ENCODE measurements at regions not wholly inside any gene's neighbourhood (a gene's known extent, or its start where the extent isn't known, plus 50 kb on each side); places are given as distances from the start of the nearest gene placed in this dataset.
A peak's percentile ranks its signal among the peaks of the same experiment; 100 is the strongest.

GRCh38 chr7:140231771-140232491, 55.1 kb upstream of the KDM7A start:
- DNase-seq (peak; percentile 51), ATAC-seq (peak; percentile 59)
- Histone ChIP-seq H3K27ac (ENCODE audit: low read length) (peak overlapping the region; percentile 10), H4K20me1 (ENCODE audit: low read length) (no peaks in the 10 kb centered on the region), H3K9me3 (ENCODE audit: low read length) (no peaks in the 10 kb centered on the region), H3K4me3 (ENCODE audit: low read length) (peak overlapping the region; percentile 72), H2AFZ (ENCODE audit: low read length) (peak overlapping the region; percentile 92), H3K79me2 (ENCODE audit: low read length) (no peaks in the 10 kb centered on the region), H3K27me3 (ENCODE audit: low read length) (no peaks in the 10 kb centered on the region), H3K9me2 (replicated peaks; ENCODE audit: low read length) (no peaks in the 10 kb centered on the region), H3K9ac (ENCODE audit: low read length) (0 out of 2 replicates have a peak overlapping the region, but pooled peaks have one; percentile 28), H3K4me1 (ENCODE audit: insufficient read depth, low read length) (peaks cover 9% of the 10 kb centered on the region), H3K4me2 (ENCODE audit: low read length) (peak overlapping the region; percentile 95), H3F3A (ENCODE audit: low read length, unreplicated experiment) (no peaks in the 10 kb centered on the region), H3K36me3 (ENCODE audit: low read depth, low read length) (no peaks in the 10 kb centered on the region)
- CTCF ChIA-PET: no interaction called here
- intact Hi-C loops (cut with micrococcal nuclease): loop anchor here (5.0 kb wide), 1 partner anchor 55 kb away; the partner anchor contains the start of gene KDM7A
- no TSS peak for BruUV-seq (replicated peaks)
- POLR2A ChIA-PET (ENCODE audit: unreplicated experiment): interaction anchor here (0.7 kb wide), 1 partner anchor 1006 kb away, joined by 4 read pairs; no protein-coding TSS in a partner anchor
- TF ChIP-seq EZH2 (IDR thresholded peaks at IDR 0.05; ENCODE audit: low read length, unreplicated experiment) (no peak), EZH2phosphoT487 (IDR thresholded peaks at IDR 0.05; ENCODE audit: borderline replicate concordance, low read length) (no peak)
- TF ChIP-seq, protein P1, sequence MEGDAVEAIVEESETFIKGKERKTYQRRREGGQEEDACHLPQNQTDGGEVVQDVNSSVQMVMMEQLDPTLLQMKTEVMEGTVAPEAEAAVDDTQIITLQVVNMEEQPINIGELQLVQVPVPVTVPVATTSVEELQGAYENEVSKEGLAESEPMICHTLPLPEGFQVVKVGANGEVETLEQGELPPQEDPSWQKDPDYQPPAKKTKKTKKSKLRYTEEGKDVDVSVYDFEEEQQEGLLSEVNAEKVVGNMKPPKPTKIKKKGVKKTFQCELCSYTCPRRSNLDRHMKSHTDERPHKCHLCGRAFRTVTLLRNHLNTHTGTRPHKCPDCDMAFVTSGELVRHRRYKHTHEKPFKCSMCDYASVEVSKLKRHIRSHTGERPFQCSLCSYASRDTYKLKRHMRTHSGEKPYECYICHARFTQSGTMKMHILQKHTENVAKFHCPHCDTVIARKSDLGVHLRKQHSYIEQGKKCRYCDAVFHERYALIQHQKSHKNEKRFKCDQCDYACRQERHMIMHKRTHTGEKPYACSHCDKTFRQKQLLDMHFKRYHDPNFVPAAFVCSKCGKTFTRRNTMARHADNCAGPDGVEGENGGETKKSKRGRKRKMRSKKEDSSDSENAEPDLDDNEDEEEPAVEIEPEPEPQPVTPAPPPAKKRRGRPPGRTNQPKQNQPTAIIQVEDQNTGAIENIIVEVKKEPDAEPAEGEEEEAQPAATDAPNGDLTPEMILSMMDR (conservative IDR thresholded peaks at IDR 0.05; ENCODE audit: low read depth, low read length): no peak

GRCh38 chr7:140230861-140231770, 54.3 kb upstream of the KDM7A start:
- Histone ChIP-seq H3K79me2 (ENCODE audit: low read length) (no peaks in the 10 kb centered on the region), H3K36me3 (ENCODE audit: low read depth, low read length) (no peaks in the 10 kb centered on the region), H3K27ac (ENCODE audit: low read length) (peak overlapping the region; percentile 10), H3K4me2 (ENCODE audit: low read length) (peak overlapping the region; percentile 95), H3K9ac (ENCODE audit: low read length) (0 out of 2 replicates have a peak overlapping the region, but pooled peaks have one; percentile 28), H4K20me1 (ENCODE audit: low read length) (no peaks in the 10 kb centered on the region), H3K27me3 (ENCODE audit: low read length) (no peaks in the 10 kb centered on the region), H3K9me2 (replicated peaks; ENCODE audit: low read length) (no peaks in the 10 kb centered on the region), H2AFZ (ENCODE audit: low read length) (peak overlapping the region; percentile 92), H3K9me3 (ENCODE audit: low read length) (no peaks in the 10 kb centered on the region), H3K4me1 (ENCODE audit: insufficient read depth, low read length) (peaks cover 9% of the 10 kb centered on the region), H3F3A (ENCODE audit: low read length, unreplicated experiment) (no peaks in the 10 kb centered on the region), H3K4me3 (ENCODE audit: low read length) (peak overlapping the region; percentile 72)
- intact Hi-C loops (cut with micrococcal nuclease): loop anchor here (5.0 kb wide), 1 partner anchor 54 kb away; the partner anchor contains the start of gene KDM7A
- TF ChIP-seq EZH2phosphoT487 (IDR thresholded peaks at IDR 0.05; ENCODE audit: borderline replicate concordance, low read length) (no peak), EZH2 (IDR thresholded peaks at IDR 0.05; ENCODE audit: low read length, unreplicated experiment) (no peak)
- TF ChIP-seq, protein P1 (conservative IDR thresholded peaks at IDR 0.05; ENCODE audit: low read depth, low read length): peak; percentile 19; the same call in 1 of the 2 replicates
- DNase-seq (peak; percentile 63), ATAC-seq (peak; percentile 77)
- no TSS peak for BruUV-seq (replicated peaks)
- CTCF ChIA-PET: no interaction called here
- POLR2A ChIA-PET (ENCODE audit: unreplicated experiment): interaction anchor here (0.7 kb wide), 1 partner anchor 1007 kb away, joined by 4 read pairs; no protein-coding TSS in a partner anchor
